ENCODE measurements at regions not wholly inside any gene's neighbourhood (a gene's known extent, or its start where the extent isn't known, plus 50 kb on each side); places are given as distances from the start of the nearest gene placed in this dataset.
"Not testable (repeated sequence)": the region's sequence is repeated elsewhere in the genome, so short reads cannot be mapped to it uniquely, and the experiment has no call there.

DNA sequence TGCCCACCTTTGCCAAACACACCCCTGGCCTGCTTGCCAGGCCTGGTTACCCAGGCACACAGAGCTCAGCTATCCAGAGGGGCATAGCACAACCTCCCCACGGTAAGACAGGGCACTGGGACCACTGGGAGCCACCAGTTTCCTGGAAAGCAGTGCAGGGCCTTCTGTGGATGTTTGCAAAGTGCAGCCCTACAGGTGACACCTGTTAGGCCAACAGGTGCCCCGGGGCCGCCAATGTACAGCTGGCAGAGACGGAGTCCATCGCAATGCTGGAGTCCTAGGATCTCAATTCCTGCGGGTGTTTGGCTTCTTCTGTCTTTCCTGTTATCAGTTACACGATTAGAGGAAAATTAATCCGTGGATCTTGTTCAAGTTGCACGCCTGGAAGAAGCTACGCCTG, 94.9 kb downstream of the NPTX2 start:
- no peak overlapping the region for H3K27ac Mint-ChIP-seq
- H3K9me3 Mint-ChIP-seq, result no peaks in the 10 kb centered on the region
- no peaks in the 10 kb centered on the region for H3K36me3 Mint-ChIP-seq
- DNase-seq (ENCODE audit: low spot score in 2 of 2) (no peak), ATAC-seq (no peak)

GRCh38 chr7:98713165-98713810, 96.2 kb downstream of the NPTX2 start:
- Mint-ChIP-seq H3K9me3 (no peaks in the 10 kb centered on the region), H3K27ac (no peak overlapping the region), H3K36me3 (no peaks in the 10 kb centered on the region)
- DNase-seq (ENCODE audit: low spot score in 2 of 2), result no peak
- no peak for ATAC-seq

DNA sequence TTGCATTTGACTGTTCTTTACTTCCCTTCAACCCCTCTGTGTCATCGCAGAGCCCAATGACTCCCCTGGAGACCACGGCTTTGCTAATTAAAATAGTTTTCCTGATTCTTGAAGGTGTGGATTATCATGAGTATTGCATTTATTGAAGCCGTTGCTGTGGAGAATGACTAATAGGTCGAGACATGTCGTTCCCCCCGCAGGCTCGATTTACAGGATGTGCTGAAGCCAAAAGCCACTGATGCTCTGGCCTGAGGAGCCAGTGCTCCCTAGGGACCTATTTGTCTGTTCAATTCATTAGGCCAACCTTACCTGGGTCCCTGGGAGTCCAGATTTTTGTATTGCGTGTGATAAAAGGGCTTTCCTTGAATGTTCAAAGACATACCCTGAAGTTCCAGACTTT, 102.3 kb downstream of the NPTX2 start:
- ATAC-seq (no peak), DNase-seq (ENCODE audit: low spot score in 2 of 2) (no peak)
- H3K27ac Mint-ChIP-seq, result no peak overlapping the region
- H3K9me3 Mint-ChIP-seq, result no peaks in the 10 kb centered on the region
- H3K36me3 Mint-ChIP-seq, result no peaks in the 10 kb centered on the region

- DNase-seq (ENCODE audit: low spot score in 2 of 2) (no peak), ATAC-seq (no peak)
- no peaks in the 10 kb centered on the region for H3K9me3 Mint-ChIP-seq
- H3K27ac Mint-ChIP-seq, result no peak overlapping the region
- H3K36me3 Mint-ChIP-seq, result no peaks in the 10 kb centered on the region
Observed at GRCh38 chr7:98722402-98722801, 105.3 kb downstream of the NPTX2 start.

GRCh38 chr7:98724591-98724990, 107.5 kb downstream of the NPTX2 start:
- H3K9me3 Mint-ChIP-seq, result no peaks in the 10 kb centered on the region
- H3K27ac Mint-ChIP-seq, result no peak overlapping the region
- DNase-seq (ENCODE audit: low spot score in 2 of 2) (no peak), ATAC-seq (no peak)
- H3K36me3 Mint-ChIP-seq, result no peaks in the 10 kb centered on the region

DNA sequence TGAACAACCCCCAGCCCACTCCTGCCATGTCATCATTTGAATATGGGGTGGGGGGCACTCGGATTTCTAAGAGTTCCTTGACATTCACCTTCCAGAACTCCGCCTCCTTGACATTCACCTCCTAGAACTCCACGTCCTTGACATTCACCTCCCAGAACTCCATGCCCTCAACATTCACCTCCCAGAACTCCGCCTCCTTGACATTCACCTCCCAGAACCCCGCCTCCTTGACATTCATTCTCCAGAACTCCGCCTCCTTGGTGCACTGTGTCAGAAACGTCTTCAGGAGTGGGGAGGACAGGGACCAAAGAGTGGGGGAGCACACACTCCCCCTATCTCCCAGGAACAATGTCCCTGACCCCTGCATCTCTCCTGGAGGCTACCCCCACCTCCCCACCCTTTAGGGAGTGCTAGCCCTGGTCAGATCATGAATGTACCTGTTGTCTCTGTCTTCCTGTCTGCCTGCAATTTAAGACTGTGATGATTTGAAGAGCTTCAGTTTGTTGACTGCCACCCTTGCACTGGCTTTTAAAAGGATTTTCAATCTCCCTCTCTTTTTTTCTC, 110.1 kb downstream of the NPTX2 start:
- Mint-ChIP-seq H3K27ac (peak overlapping the region in 1 of 2 donors; percentile 36), H3K36me3 (no peaks in the 10 kb centered on the region), H3K9me3 (no peaks in the 10 kb centered on the region)

GRCh38 chr7:98728555-98728954, 111.5 kb downstream of the NPTX2 start:
- peaks cover 5 to 6% of the 10 kb centered on the region in 2 donors for H3K9me3 Mint-ChIP-seq
- ATAC-seq (no peak), DNase-seq (ENCODE audit: low spot score in 2 of 2) (no peak)
- H3K36me3 Mint-ChIP-seq, result peaks cover 0 to 4% of the 10 kb centered on the region in 2 donors
- H3K27ac Mint-ChIP-seq, result no peak overlapping the region

More for the DNA sequence above, 110.1 kb downstream of the NPTX2 start:
- ATAC-seq, result no peak
- DNase-seq (ENCODE audit: low spot score in 2 of 2), result no peak

DNA sequence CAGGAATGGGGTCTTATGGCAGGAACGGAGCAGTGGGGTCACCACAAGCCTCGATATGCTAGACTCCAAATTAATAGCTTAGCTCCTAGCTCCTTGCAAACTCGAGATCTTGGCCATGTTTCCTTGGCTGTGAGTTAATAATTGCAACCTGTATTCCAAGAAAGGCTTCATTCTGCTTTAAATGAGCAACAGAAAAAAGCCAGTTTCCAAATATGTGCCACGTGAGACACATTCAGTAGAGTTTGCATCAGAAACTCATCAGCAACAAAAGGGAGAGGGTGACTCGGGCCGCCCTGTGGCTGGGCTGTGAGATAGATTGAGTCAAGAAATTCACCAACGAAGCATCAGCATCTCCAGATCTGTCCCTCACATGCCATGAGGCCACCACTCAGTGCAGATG, 112.0 kb downstream of the NPTX2 start:
- DNase-seq (ENCODE audit: low spot score in 2 of 2) (no peak), ATAC-seq (no peak)
- Mint-ChIP-seq H3K36me3 (peaks cover 0 to 4% of the 10 kb centered on the region in 2 donors), H3K27ac (no peak overlapping the region), H3K9me3 (peaks cover 5 to 6% of the 10 kb centered on the region in 2 donors)

- Mint-ChIP-seq H3K27ac (no peak overlapping the region), H3K9me3 (peaks cover 5 to 6% of the 10 kb centered on the region in 2 donors), H3K36me3 (peaks cover 0 to 4% of the 10 kb centered on the region in 2 donors)
- no peak for ATAC-seq
- no peak for DNase-seq (ENCODE audit: low spot score in 2 of 2)
Observed at GRCh38 chr7:98730326-98730725, 113.2 kb downstream of the NPTX2 start.

GRCh38 chr7:98731651-98732050, 114.6 kb downstream of the NPTX2 start:
- H3K9me3 Mint-ChIP-seq, result peaks cover 5 to 6% of the 10 kb centered on the region in 2 donors
- no peak overlapping the region for H3K27ac Mint-ChIP-seq
- DNase-seq (ENCODE audit: low spot score in 2 of 2), result no peak
- no peak for ATAC-seq
- peaks cover 0 to 4% of the 10 kb centered on the region in 2 donors for H3K36me3 Mint-ChIP-seq

- peaks cover 0 to 4% of the 10 kb centered on the region in 2 donors for H3K36me3 Mint-ChIP-seq
- ATAC-seq (peak; percentile 63 to 74), DNase-seq (ENCODE audit: low spot score in 2 of 2) (peak in 1 of 2 donors; percentile 80)
- no peak overlapping the region for H3K27ac Mint-ChIP-seq
- H3K9me3 Mint-ChIP-seq, result peaks cover 5 to 6% of the 10 kb centered on the region in 2 donors
Observed at GRCh38 chr7:98733036-98733435, 116.0 kb downstream of the NPTX2 start.

GRCh38 chr7:98735801-98736200, 118.7 kb downstream of the NPTX2 start:
- H3K9me3 Mint-ChIP-seq, result peaks cover 5 to 6% of the 10 kb centered on the region in 2 donors
- H3K27ac Mint-ChIP-seq, result no peak overlapping the region
- DNase-seq (ENCODE audit: low spot score in 2 of 2) (no peak), ATAC-seq (no peak)
- peaks cover 0 to 4% of the 10 kb centered on the region in 2 donors for H3K36me3 Mint-ChIP-seq

DNA sequence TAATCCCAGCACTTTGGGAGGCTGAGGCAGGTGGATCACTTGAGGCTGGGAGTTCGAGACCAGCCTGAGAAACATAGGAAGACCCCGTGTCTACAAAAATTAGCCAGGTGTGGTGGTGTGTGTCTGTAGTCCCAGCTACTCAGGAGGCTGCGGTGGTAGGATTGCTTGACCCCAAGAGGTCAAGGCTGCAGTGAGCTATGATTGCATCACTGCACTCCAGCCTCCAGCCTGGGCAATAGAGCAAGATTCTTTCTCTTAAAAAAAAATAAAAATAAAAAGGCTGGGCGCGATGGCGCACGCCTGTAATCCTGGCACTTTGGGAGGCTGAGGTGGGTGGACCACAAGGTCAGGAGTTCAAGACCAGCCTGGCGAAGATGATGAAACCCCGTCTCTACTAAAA, 119.4 kb downstream of the NPTX2 start:
- not testable (repeated sequence) for H3K36me3 Mint-ChIP-seq; DNase-seq (ENCODE audit: low spot score in 2 of 2); ATAC-seq; H3K27ac Mint-ChIP-seq; H3K9me3 Mint-ChIP-seq

DNA sequence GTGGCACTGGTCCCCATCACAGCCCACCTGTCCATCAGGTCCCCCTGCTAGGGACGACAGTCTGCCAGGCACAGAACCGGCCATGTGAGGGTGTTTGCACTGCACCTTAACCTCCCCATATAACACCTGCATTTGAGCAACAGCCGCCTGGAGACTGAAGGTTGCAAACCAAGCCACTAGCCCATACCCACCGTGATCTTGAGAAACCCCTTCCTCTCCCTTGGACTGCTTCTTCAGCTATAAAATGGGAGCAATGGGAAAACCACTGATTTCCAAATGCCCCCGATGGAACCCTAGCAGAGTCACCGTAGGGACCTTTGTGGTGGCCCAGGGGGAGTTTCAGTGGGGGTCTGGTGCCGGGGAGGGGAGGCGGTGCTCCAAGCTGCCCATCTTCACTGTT, 120.1 kb downstream of the NPTX2 start:
- peaks cover 5 to 6% of the 10 kb centered on the region in 2 donors for H3K9me3 Mint-ChIP-seq
- no peak for DNase-seq (ENCODE audit: low spot score in 2 of 2)
- peaks cover 0 to 4% of the 10 kb centered on the region in 2 donors for H3K36me3 Mint-ChIP-seq
- no peak overlapping the region for H3K27ac Mint-ChIP-seq
- ATAC-seq, result no peak

DNA sequence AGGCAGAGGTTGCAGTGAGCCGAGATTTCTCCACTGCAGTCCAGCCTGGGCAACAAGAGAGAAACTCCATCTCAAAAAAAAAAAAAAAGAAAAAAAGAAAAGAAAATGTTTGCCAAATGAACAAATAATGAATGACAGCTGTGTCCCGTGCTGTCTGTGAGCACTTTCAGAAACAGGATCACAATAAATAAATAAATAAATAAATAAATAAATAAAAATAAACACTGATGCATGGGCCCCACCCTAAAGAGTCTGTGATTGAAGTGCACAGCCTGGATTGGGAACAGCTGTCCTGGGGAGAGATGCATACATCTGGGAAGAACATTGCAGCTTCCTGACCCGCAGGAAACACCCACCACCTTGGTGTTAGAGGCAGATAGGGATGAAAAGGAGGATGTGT, 123.6 kb downstream of the NPTX2 start:
- DNase-seq (ENCODE audit: low spot score in 2 of 2) (no peak), ATAC-seq (no peak)
- no peaks in the 10 kb centered on the region for H3K9me3 Mint-ChIP-seq
- no peaks in the 10 kb centered on the region for H3K36me3 Mint-ChIP-seq
- H3K27ac Mint-ChIP-seq, result no peak overlapping the region

DNA sequence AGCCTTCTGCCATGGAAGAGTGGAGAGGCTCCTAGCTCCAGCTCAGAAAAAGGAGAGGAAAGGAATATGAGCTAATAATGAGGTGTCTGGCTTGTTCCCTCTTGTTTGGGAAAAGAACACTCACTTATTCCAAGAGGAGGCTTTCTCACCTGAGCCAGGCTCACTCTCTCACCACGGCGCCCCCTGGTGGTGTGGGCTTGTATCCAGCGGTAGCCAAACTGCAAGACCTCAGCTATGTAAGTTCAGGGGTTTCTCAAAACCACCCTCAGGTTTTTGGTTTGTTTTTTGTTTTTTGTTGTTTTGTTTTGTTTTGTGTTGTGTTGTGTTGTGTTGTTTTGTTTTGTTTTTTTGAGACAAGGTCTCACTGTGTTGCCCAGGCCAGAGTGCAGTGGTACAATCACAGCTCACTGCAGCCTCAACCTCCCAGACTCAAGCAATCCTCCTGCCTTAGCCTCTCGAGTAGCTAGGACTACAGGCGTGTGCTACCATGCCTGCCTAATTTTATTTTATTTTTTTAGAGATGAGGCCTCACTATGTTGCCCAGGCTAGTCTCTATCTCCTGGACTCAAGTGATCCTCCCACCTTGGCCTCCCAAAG, 124.0 kb downstream of the TMEM130 start:
- no peaks in the 10 kb centered on the region for H3K9me3 Mint-ChIP-seq
- no peak overlapping the region for H3K27ac Mint-ChIP-seq
- peak in 1 of 2 donors; percentile 84 for DNase-seq (ENCODE audit: low spot score in 2 of 2)
- H3K36me3 Mint-ChIP-seq, result no peaks in the 10 kb centered on the region
- peak in 1 of 2 donors; percentile 46 for ATAC-seq

DNA sequence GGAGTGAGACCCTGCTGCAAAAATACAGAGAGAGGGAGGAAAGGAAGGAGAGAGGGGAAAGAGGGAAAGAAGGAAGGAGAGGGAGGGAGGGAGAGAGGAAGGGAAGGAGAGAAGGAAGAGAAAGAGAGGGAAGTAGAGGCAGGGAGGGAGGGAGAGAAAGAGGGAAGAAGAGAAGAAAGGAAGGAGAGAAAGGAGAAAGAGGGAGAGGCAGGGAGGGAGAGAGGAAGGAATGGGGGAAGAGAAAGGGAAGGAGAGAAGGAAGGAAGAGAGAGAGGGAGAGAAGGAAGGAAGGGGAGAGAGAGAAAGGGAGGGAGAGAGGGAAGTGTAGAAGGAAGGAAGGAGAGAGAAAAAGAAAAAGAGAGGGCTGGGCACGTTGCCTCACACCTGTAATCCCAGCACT, 121.7 kb downstream of the TMEM130 start:
- ATAC-seq (no peak), DNase-seq (ENCODE audit: low spot score in 2 of 2) (no peak)
- Mint-ChIP-seq H3K27ac (no peak overlapping the region), H3K9me3 (no peaks in the 10 kb centered on the region), H3K36me3 (no peaks in the 10 kb centered on the region)

GRCh38 chr7:98753176-98753575, 116.6 kb downstream of the TMEM130 start:
- DNase-seq (ENCODE audit: low spot score in 2 of 2), result no peak
- no peak for ATAC-seq
- no peak overlapping the region for H3K27ac Mint-ChIP-seq
- H3K9me3 Mint-ChIP-seq, result peaks cover 0 to 2% of the 10 kb centered on the region in 2 donors
- H3K36me3 Mint-ChIP-seq, result no peaks in the 10 kb centered on the region

Data from activated naive CD4-positive, alpha-beta T cell treated with anti-CD3 and anti-CD28 coated beads, Interleukin-2, amount 50 U/mL, for 72 hours (primary cell).